Panc1 (cell line): ENCODE measurements at regions not wholly inside any gene's neighbourhood (a gene's known extent, or its start where the extent isn't known, plus 50 kb on each side); places are given as distances from the start of the nearest gene placed in this dataset.

Experiments used
- ATAC-seq: fragments of 200-7000 bp; cut with Tn5 transposase; 2 replicates; pipeline ENCODE4 v1.9.1; 2020; ENCODE audit warnings: mild to moderate bottlenecking, moderate library complexity
- BruUV-seq: library from RNA; stranded (reverse); fragments of 400-500 nt; replicated peaks from 2 replicates; lab custom pipeline; 2021; lab: Mats Ljungman, UMichigan
- CTCF ChIA-PET: fragments of 300-600 bp; sonication (Branson Sonifier 250); formaldehyde crosslinking; loops from one replicate; lab custom pipeline; 2022; ENCODE audit warnings: antibody characterized with exemption; lab: Charles Lee
- POLR2A ChIA-PET: fragments of 300-600 bp; sonication (Branson Sonifier 250); formaldehyde crosslinking; loops from one replicate; lab custom pipeline; 2022; ENCODE audit warnings: antibody characterized with exemption; lab: Charles Lee
- DNase-seq: peaks from one replicate; pipeline ENCODE4 v3.0.0-alpha.2; 2010; ENCODE audit warnings: low read depth, low spot score
- H3K27ac ChIP-seq: 2 replicates; pipeline ENCODE4 v1.5.1; 2011; ENCODE audit warnings: mild to moderate bottlenecking, low read length, inconsistent platforms
- H3K27me3 ChIP-seq: fragments of 200-500 bp; sonication (Bioruptor generic); 2 replicates; pipeline ENCODE4 v1.6.0; 2014; ENCODE audit warnings: low read length, inconsistent platforms; ENCODE audit not compliant: control insufficient read depth, insufficient read depth
- H3K36me3 ChIP-seq: fragments of 200-500 bp; sonication (Bioruptor generic); 2 replicates; pipeline ENCODE4 v1.5.1; 2014; ENCODE audit warnings: inconsistent platforms, mild to moderate bottlenecking, low read length, moderate library complexity; ENCODE audit not compliant: control insufficient read depth, insufficient read depth
- H3K4me1 ChIP-seq: 2 replicates; pipeline ENCODE4 v1.5.1; 2011; ENCODE audit warnings: inconsistent platforms, mild to moderate bottlenecking, low read length, moderate library complexity; ENCODE audit not compliant: control insufficient read depth, insufficient read depth
- H3K4me3 ChIP-seq, 2 experiments: 2 replicates each; pipeline ENCODE4 v1.5.1; 2011 to 2012; ENCODE audit warnings: low read depth in 2 of 2, low read length in 2 of 2, mild to moderate bottlenecking in 2 of 2, inconsistent platforms in 1 of 2, moderate library complexity in 1 of 2
- H3K9me3 ChIP-seq: fragments of 200-500 bp; sonication (Bioruptor generic); 2 replicates; pipeline ENCODE4 v1.5.1; 2014; ENCODE audit warnings: low read depth, mild to moderate bottlenecking, inconsistent platforms, low read length, moderate library complexity; ENCODE audit not compliant: control insufficient read depth, insufficient read depth
- CTCF ChIP-seq: fragments of 450-650 bp; IDR thresholded peaks from 2 replicates; pipeline ENCODE4 v1.5.1; 2017; ENCODE audit warnings: mild to moderate bottlenecking
- POLR2AphosphoS5 ChIP-seq: IDR thresholded peaks from 2 replicates; pipeline ENCODE4 v1.6.1; 2012; ENCODE audit warnings: mild to moderate bottlenecking, low read depth, low read length, moderate library complexity
- REST ChIP-seq, 2 experiments: IDR thresholded peaks; 2 replicates each; pipeline ENCODE4 v1.6.1; 2011 to 2012; ENCODE audit warnings: low read depth in 2 of 2, control low read depth in 1 of 2, low read length in 1 of 2, mild to moderate bottlenecking in 1 of 2, moderate library complexity in 1 of 2; ENCODE audit not compliant: insufficient read depth in 1 of 2
- SIN3A ChIP-seq: IDR thresholded peaks from 2 replicates; pipeline ENCODE4 v1.6.1; 2012; ENCODE audit warnings: low read depth, mild to moderate bottlenecking, low read length, moderate library complexity, borderline replicate concordance; ENCODE audit not compliant: insufficient read depth
- TCF7L2 ChIP-seq: IDR thresholded peaks from 2 replicates; pipeline ENCODE4 v1.6.1; 2011; ENCODE audit warnings: mild to moderate bottlenecking, low read depth, low read length, inconsistent platforms
- in situ Hi-C: cut with HindIII; loops from 2 replicates; pipeline ENCODE4 v1.10.0; 2016; ENCODE audit warnings: low sequenced_read_pairs, low pct_unique_long_range_greater_than_20kb
- intact Hi-C: fragments of 100-400 bp; cut with micrococcal nuclease; formaldehyde crosslinking; loops from one replicate; pipeline ENCODE4 v1.10.0; 2022; ENCODE audit not compliant: unreplicated experiment

- POLR2A ChIA-PET: no interaction called here
Measured at GRCh38 chr6:28657381-28657768, 131.7 kb downstream of the GPX5 start.

GRCh38 chr6:28657769-28658465 lies 132.2 kb downstream of the GPX5 start:
- POLR2A ChIA-PET: no interaction called here
- Histone ChIP-seq H3K36me3 (no peaks in the 10 kb centered on the region), H3K4me1 (peaks cover 7% of the 10 kb centered on the region), H3K9me3 (no peaks in the 10 kb centered on the region), H3K4me3 (peak overlapping the region; percentile 71 to 78), H3K27me3 (no peaks in the 10 kb centered on the region; the same call in 1 of the 2 replicates), H3K27ac (peak overlapping the region; percentile 36; the same call in 1 of the 2 replicates)
- BruUV-seq: no TSS peak
- no peak for TF ChIP-seq SIN3A
- in situ Hi-C loops: no loop called here
- ATAC-seq (peak; percentile 97), DNase-seq (no peak)
- intact Hi-C loops: no loop called here
- CTCF ChIA-PET: interaction anchor here (0.7 to 1.0 kb wide), 4 partner anchors 9 to 517 kb away, joined by 3 to 5 read pairs (median 4); no protein-coding TSS in a partner anchor

More at GRCh38 chr6:28657381-28657768, 131.7 kb downstream of the GPX5 start:
- DNase-seq: no peak
- in situ Hi-C loops: no loop called here
- Histone ChIP-seq H3K9me3 (no peaks in the 10 kb centered on the region), H3K27me3 (no peaks in the 10 kb centered on the region; the same call in 1 of the 2 replicates), H3K27ac (peak overlapping the region; percentile 36; the same call in 1 of the 2 replicates), H3K4me1 (peaks cover 7% of the 10 kb centered on the region), H3K4me3 (peak overlapping the region; percentile 71 to 78), H3K36me3 (no peaks in the 10 kb centered on the region)
- no peak for TF ChIP-seq SIN3A
- no peak for TF ChIP-seq POLR2AphosphoS5
- no peak for TF ChIP-seq REST (IDR thresholded peaks at IDR 0.05; ENCODE audit: insufficient read depth in 1 of 2, low read depth in 2 of 2, low read length in 1 of 2)
- TF ChIP-seq CTCF: no peak
- TF ChIP-seq TCF7L2: no peak
- intact Hi-C loops: no loop called here
- no peak; the same call in 1 of the 2 replicates for ATAC-seq
- CTCF ChIA-PET: interaction anchor here (0.5 kb wide), 1 partner anchor 17 kb away, joined by 3 read pairs; no protein-coding TSS in a partner anchor
- BruUV-seq: no TSS peak
